GM23338 (cell line): ENCODE measurements at regions not wholly inside any gene's neighbourhood (a gene's known extent, or its start where the extent isn't known, plus 50 kb on each side); places are given as distances from the start of the nearest gene placed in this dataset.

ENCODE experiments used
- ATAC-seq: fragments of 200-7000 bp; cut with Tn5 transposase; 3 replicates; pipeline ENCODE4 v1.9.1; 2020
- DNase-seq: peaks from one replicate; pipeline ENCODE4 v3.0.0-alpha.2; 2015; ENCODE audit warnings: low spot score
- H2AFZ ChIP-seq: fragments of 200-600 bp; sonication (generic); 2 replicates; pipeline ENCODE4 v1.8.0; 2016; ENCODE audit warnings: antibody characterized with exemption, mild to moderate bottlenecking, moderate library complexity
- H3F3A ChIP-seq: fragments of 200-600 bp; sonication (generic); replicated peaks from 2 replicates; pipeline ENCODE4 v1.8.0; 2017; ENCODE audit warnings: antibody characterized with exemption, mixed run types, low read depth
- H3K27ac ChIP-seq: fragments of 200-600 bp; sonication (generic); 2 replicates; pipeline ENCODE4 v1.6.1; 2016; ENCODE audit warnings: low read depth
- H3K27me3 ChIP-seq: fragments of 200-600 bp; sonication (generic); 2 replicates; pipeline ENCODE4 v1.8.0; 2016; ENCODE audit warnings: mild to moderate bottlenecking, mixed run types, moderate library complexity; ENCODE audit not compliant: insufficient read depth
- H3K36me3 ChIP-seq: fragments of 200-600 bp; sonication (generic); 2 replicates; pipeline ENCODE4 v1.8.0; 2016; ENCODE audit warnings: mild to moderate bottlenecking; ENCODE audit not compliant: insufficient read depth
- H3K4me1 ChIP-seq: fragments of 200-600 bp; sonication (generic); 2 replicates; pipeline ENCODE4 v1.8.0; 2016; ENCODE audit warnings: mild to moderate bottlenecking, moderate library complexity; ENCODE audit not compliant: insufficient read depth
- H3K4me2 ChIP-seq: fragments of 200-600 bp; sonication (generic); 2 replicates; pipeline ENCODE4 v1.7.1; 2017; ENCODE audit warnings: mixed run types
- H3K4me3 ChIP-seq: fragments of 200-600 bp; sonication (generic); 2 replicates; pipeline ENCODE4 v1.6.1; 2016; ENCODE audit warnings: mixed run types
- H3K79me2 ChIP-seq: fragments of 200-600 bp; sonication (generic); replicated peaks from 2 replicates; pipeline ENCODE4 v1.8.0; 2017; ENCODE audit warnings: mild to moderate bottlenecking; ENCODE audit not compliant: insufficient read depth
- H3K9me2 ChIP-seq: fragments of 200-600 bp; sonication (generic); 2 replicates; pipeline ENCODE4 v1.8.0; 2017; ENCODE audit not compliant: insufficient read depth
- H4K20me1 ChIP-seq: fragments of 200-600 bp; sonication (generic); replicated peaks from 2 replicates; pipeline ENCODE4 v1.8.0; 2017; ENCODE audit warnings: mild to moderate bottlenecking; ENCODE audit not compliant: insufficient read depth
- H3K27ac Mint-ChIP-seq: 2 replicates; pipeline ENCODE4 v1.8.0; 2020; ENCODE audit warnings: inconsistent platforms, mild to moderate bottlenecking, moderate library complexity, mixed read lengths
- H3K27me3 Mint-ChIP-seq: 3 replicates; pipeline ENCODE4 v1.8.0; 2022; ENCODE audit warnings: low read depth, mild to moderate bottlenecking, moderate library complexity, mixed read lengths, inconsistent platforms; ENCODE audit not compliant: insufficient read depth, poor library complexity
- H3K36me3 Mint-ChIP-seq: 3 replicates; pipeline ENCODE4 v1.8.0; 2021; ENCODE audit warnings: low read depth, mild to moderate bottlenecking, inconsistent platforms, moderate library complexity, mixed read lengths
- H3K4me1 Mint-ChIP-seq: 3 replicates; pipeline ENCODE4 v1.8.0; 2020; ENCODE audit warnings: mild to moderate bottlenecking, inconsistent platforms, mixed read lengths
- H3K4me3 Mint-ChIP-seq: 3 replicates; pipeline ENCODE4 v1.8.0; 2021; ENCODE audit warnings: moderate library complexity, mild to moderate bottlenecking, inconsistent platforms, mixed read lengths
- H3K9me3 Mint-ChIP-seq: 3 replicates; pipeline ENCODE4 v1.8.0; 2020; ENCODE audit warnings: moderate library complexity, mild to moderate bottlenecking, inconsistent platforms, mixed read lengths
- CREB1 ChIP-seq: fragments of 250-450 bp; sonication (Bioruptor Pico); IDR thresholded peaks from 2 replicates; pipeline ENCODE4 v1.5.0; 2020; ENCODE audit warnings: low read depth, mild to moderate bottlenecking, moderate library complexity
- EZH2 ChIP-seq: fragments of 200-600 bp; sonication (generic); IDR thresholded peaks from one replicate; pipeline ENCODE4 v1.8.0; 2017; ENCODE audit warnings: antibody characterized with exemption, mild to moderate bottlenecking, low read depth; ENCODE audit not compliant: unreplicated experiment
- JUNB ChIP-seq: IDR thresholded peaks from one replicate; pipeline ENCODE4 v1.6.1; 2016; ENCODE audit warnings: antibody characterized with exemption; ENCODE audit not compliant: unreplicated experiment
- POLR2AphosphoS5 ChIP-seq: IDR thresholded peaks from 2 replicates; pipeline ENCODE4 v1.6.1; 2016; ENCODE audit warnings: antibody characterized with exemption, low read depth
- STAT1 ChIP-seq: IDR thresholded peaks from one replicate; pipeline ENCODE4 v1.6.1; 2016; ENCODE audit warnings: antibody characterized with exemption; ENCODE audit not compliant: unreplicated experiment
- ZNF114 ChIP-seq: fragments of 250-450 bp; sonication (Bioruptor Pico); IDR thresholded peaks from 2 replicates; pipeline ENCODE4 v1.5.0; 2020; ENCODE audit warnings: mild to moderate bottlenecking, moderate library complexity
- ZNF331 ChIP-seq: fragments of 250-450 bp; sonication (Bioruptor Pico); IDR thresholded peaks from 2 replicates; pipeline ENCODE4 v1.5.0; 2020; ENCODE audit warnings: low read depth, mild to moderate bottlenecking, moderate library complexity
- TF ChIP-seq, protein P1 (sequence below): fragments of 250-450 bp; sonication (Bioruptor Pico); IDR thresholded peaks from 2 replicates; pipeline ENCODE4 v1.5.0; 2020; ENCODE audit warnings: mild to moderate bottlenecking, moderate library complexity

DNA sequence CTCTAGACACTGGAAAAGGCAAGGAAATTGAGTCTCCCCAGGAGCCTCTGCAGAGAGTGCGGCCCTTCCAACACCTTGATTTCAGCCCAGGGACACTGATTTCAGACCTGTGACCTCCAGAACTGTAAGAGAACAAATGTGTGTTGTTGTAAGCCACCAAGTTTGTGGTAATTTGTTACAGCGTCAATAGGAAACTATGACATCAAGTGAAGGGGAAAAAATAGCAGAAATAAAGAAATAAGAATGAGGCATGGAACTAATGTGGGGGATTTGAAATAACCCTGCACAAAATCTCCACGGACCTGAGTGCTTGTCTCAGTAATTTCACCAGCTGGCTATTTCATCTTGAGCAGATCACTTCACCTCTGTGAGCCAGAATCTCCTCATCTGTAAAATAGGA, 227.8 kb upstream of the JUN start:
- no peaks in the 10 kb centered on the region for H3K27me3 ChIP-seq
- ATAC-seq: no peak

More for the DNA sequence above, 227.8 kb upstream of the JUN start:
- peaks cover 26% of the 10 kb centered on the region for H3K4me1 ChIP-seq
- Mint-ChIP-seq H3K4me1 (peaks cover 50% of the 10 kb centered on the region), H3K4me3 (no peak overlapping the region), H3K36me3 (no peaks in the 10 kb centered on the region), H3K27me3 (peaks cover 4% of the 10 kb centered on the region), H3K27ac (no peak overlapping the region), H3K9me3 (no peaks in the 10 kb centered on the region; the same call in 2 of the 3 replicates)
- no peaks in the 10 kb centered on the region for H3F3A ChIP-seq
- no peak overlapping the region for H3K27ac ChIP-seq
- DNase-seq: no peak
- no peaks in the 10 kb centered on the region for H3K36me3 ChIP-seq
- no peak overlapping the region for H3K4me3 ChIP-seq
- H3K79me2 ChIP-seq: no peaks in the 10 kb centered on the region
- no peak overlapping the region for H3K4me2 ChIP-seq
- no peaks in the 10 kb centered on the region for H4K20me1 ChIP-seq
- no peak for TF ChIP-seq JUNB
- TF ChIP-seq STAT1: no peak
- TF ChIP-seq POLR2AphosphoS5: no peak
- TF ChIP-seq, protein P1, sequence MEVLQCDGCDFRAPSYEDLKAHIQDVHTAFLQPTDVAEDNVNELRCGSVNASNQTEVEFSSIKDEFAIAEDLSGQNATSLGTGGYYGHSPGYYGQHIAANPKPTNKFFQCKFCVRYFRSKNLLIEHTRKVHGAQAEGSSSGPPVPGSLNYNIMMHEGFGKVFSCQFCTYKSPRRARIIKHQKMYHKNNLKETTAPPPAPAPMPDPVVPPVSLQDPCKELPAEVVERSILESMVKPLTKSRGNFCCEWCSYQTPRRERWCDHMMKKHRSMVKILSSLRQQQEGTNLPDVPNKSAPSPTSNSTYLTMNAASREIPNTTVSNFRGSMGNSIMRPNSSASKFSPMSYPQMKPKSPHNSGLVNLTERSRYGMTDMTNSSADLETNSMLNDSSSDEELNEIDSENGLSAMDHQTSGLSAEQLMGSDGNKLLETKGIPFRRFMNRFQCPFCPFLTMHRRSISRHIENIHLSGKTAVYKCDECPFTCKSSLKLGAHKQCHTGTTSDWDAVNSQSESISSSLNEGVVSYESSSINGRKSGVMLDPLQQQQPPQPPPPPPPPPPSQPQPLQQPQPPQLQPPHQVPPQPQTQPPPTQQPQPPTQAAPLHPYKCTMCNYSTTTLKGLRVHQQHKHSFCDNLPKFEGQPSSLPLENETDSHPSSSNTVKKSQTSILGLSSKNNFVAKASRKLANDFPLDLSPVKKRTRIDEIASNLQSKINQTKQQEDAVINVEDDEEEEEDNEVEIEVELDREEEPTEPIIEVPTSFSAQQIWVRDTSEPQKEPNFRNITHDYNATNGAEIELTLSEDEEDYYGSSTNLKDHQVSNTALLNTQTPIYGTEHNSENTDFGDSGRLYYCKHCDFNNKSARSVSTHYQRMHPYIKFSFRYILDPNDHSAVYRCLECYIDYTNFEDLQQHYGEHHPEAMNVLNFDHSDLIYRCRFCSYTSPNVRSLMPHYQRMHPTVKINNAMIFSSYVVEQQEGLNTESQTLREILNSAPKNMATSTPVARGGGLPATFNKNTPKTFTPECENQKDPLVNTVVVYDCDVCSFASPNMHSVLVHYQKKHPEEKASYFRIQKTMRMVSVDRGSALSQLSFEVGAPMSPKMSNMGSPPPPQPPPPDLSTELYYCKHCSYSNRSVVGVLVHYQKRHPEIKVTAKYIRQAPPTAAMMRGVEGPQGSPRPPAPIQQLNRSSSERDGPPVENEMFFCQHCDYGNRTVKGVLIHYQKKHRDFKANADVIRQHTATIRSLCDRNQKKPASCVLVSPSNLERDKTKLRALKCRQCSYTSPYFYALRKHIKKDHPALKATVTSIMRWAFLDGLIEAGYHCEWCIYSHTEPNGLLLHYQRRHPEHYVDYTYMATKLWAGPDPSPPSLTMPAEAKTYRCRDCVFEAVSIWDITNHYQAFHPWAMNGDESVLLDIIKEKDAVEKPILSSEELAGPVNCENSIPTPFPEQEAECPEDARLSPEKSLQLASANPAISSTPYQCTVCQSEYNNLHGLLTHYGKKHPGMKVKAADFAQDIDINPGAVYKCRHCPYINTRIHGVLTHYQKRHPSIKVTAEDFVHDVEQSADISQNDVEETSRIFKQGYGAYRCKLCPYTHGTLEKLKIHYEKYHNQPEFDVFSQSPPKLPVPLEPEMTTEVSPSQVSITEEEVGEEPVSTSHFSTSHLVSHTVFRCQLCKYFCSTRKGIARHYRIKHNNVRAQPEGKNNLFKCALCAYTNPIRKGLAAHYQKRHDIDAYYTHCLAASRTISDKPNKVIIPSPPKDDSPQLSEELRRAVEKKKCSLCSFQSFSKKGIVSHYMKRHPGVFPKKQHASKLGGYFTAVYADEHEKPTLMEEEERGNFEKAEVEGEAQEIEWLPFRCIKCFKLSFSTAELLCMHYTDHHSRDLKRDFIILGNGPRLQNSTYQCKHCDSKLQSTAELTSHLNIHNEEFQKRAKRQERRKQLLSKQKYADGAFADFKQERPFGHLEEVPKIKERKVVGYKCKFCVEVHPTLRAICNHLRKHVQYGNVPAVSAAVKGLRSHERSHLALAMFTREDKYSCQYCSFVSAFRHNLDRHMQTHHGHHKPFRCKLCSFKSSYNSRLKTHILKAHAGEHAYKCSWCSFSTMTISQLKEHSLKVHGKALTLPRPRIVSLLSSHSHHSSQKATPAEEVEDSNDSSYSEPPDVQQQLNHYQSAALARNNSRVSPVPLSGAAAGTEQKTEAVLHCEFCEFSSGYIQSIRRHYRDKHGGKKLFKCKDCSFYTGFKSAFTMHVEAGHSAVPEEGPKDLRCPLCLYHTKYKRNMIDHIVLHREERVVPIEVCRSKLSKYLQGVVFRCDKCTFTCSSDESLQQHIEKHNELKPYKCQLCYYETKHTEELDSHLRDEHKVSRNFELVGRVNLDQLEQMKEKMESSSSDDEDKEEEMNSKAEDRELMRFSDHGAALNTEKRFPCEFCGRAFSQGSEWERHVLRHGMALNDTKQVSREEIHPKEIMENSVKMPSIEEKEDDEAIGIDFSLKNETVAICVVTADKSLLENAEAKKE: no peak
- no peak for TF ChIP-seq EZH2
- TF ChIP-seq ZNF114 (CRISPR knock-in tag): no peak
- TF ChIP-seq ZNF331 (CRISPR knock-in tag): no peak
- no peak for TF ChIP-seq CREB1 (CRISPR knock-in tag)
- peaks cover 3% of the 10 kb centered on the region for H3K9me2 ChIP-seq
- peak overlapping the region; percentile 19; the same call in 1 of the 2 replicates for H2AFZ ChIP-seq
